Activated naive CD8-positive, alpha-beta T cell treated with anti-CD3 and anti-CD28 coated beads, Interleukin-2, amount 50 U/mL, for 16 hours (primary cell): ENCODE measurements at regions not wholly inside any gene's neighbourhood (a gene's known extent, or its start where the extent isn't known, plus 50 kb on each side); places are given as distances from the start of the nearest gene placed in this dataset.

Experiments
- DNase-seq: peaks from one replicate; pipeline ENCODE4 v3.0.0-alpha.2; 2020; ENCODE audit warnings: low read depth, low spot score

- no peak for DNase-seq
Measured at GRCh38 chr10:88082806-88083596, 219.6 kb downstream of the PTEN start.

- no peak for DNase-seq
Measured at GRCh38 chr10:88083597-88083989, 220.2 kb downstream of the PTEN start.

- DNase-seq: no peak
Measured at GRCh38 chr10:88086187-88086960, 222.9 kb downstream of the PTEN start.

- no peak for DNase-seq
Measured at GRCh38 chr10:88088441-88089340, 225.3 kb downstream of the PTEN start.

- DNase-seq: no peak
Measured at GRCh38 chr10:88089498-88089897, 226.1 kb downstream of the PTEN start.

- no peak for DNase-seq
Measured at GRCh38 chr10:88090568-88091214, 227.3 kb downstream of the PTEN start.

GRCh38 chr10:88091490-88092061 is 228.2 kb downstream of the PTEN start:
- DNase-seq: peak; percentile 56

- no peak for DNase-seq
Measured at GRCh38 chr10:88092265-88092664, 228.8 kb downstream of the PTEN start.

GRCh38 chr10:88092973-88093372 is 229.5 kb downstream of the PTEN start:
- DNase-seq: no peak

- DNase-seq: no peak
Measured at GRCh38 chr10:88094795-88095194, 231.4 kb downstream of the PTEN start.

- DNase-seq: no peak
Measured at GRCh38 chr10:88095223-88095721, 231.8 kb downstream of the PTEN start.

- no peak for DNase-seq
Measured at GRCh38 chr10:88095778-88096431, 232.5 kb downstream of the PTEN start.

- no peak for DNase-seq
Measured at GRCh38 chr10:88097092-88097516, 233.7 kb downstream of the PTEN start.

- DNase-seq: no peak
Measured at GRCh38 chr10:88097536-88097935, 234.1 kb downstream of the PTEN start.

- no peak for DNase-seq
Measured at GRCh38 chr10:88100281-88100680, 236.9 kb downstream of the PTEN start.

- DNase-seq: no peak
Measured at GRCh38 chr10:88101666-88102065, 238.2 kb downstream of the PTEN start.

- DNase-seq: no peak
Measured at GRCh38 chr10:88103576-88103975, 240.2 kb downstream of the PTEN start.

GRCh38 chr10:88104223-88104622 is 240.8 kb downstream of the PTEN start:
- no peak for DNase-seq

- DNase-seq: no peak
Measured at GRCh38 chr10:88106366-88106765, 242.9 kb downstream of the PTEN start.
